GM12873 (cell line): ENCODE measurements at regions not wholly inside any gene's neighbourhood (a gene's known extent, or its start where the extent isn't known, plus 50 kb on each side); places are given as distances from the start of the nearest gene placed in this dataset.

Experiments used
- CTCF ChIP-seq: IDR thresholded peaks from 2 replicates; pipeline ENCODE4 v1.5.1; 2012; ENCODE audit warnings: low read depth, mild to moderate bottlenecking, moderate library complexity, low read length, control low read depth; ENCODE audit not compliant: insufficient read depth; ENCODE audit errors: missing control alignments

- no peak for TF ChIP-seq CTCF
Observed at GRCh38 chr7:124680304-124680703, 85.3 kb downstream of the GPR37 start.

- TF ChIP-seq CTCF, result no peak
Observed at GRCh38 chr7:124679586-124680225, 85.9 kb downstream of the GPR37 start.

- no peak for TF ChIP-seq CTCF
Observed at GRCh38 chr7:124679146-124679545, 86.4 kb downstream of the GPR37 start.

GRCh38 chr7:124674451-124674850 is 91.1 kb downstream of the GPR37 start:
- no peak for TF ChIP-seq CTCF

- no peak for TF ChIP-seq CTCF
Observed at GRCh38 chr7:124672011-124672410, 93.6 kb downstream of the GPR37 start.

- no peak for TF ChIP-seq CTCF
Observed at GRCh38 chr7:124667312-124668153, 98.1 kb downstream of the GPR37 start.

- no peak for TF ChIP-seq CTCF
Observed at GRCh38 chr7:124662937-124663336, 102.7 kb downstream of the GPR37 start.
